ENCODE measurements at regions not wholly inside any gene's neighbourhood (a gene's known extent, or its start where the extent isn't known, plus 50 kb on each side); places are given as distances from the start of the nearest gene placed in this dataset.

GRCh38 chrX:87236830-87237440 lies 280.7 kb upstream of the KLHL4 start:
- H3K4me3 ChIP-seq (ENCODE audit: low read depth, low read length): no peak overlapping the region
- no peak overlapping the region for H3K27ac ChIP-seq (ENCODE audit: low read depth, low read length)
- H3K9me3 ChIP-seq (ENCODE audit: control insufficient read depth, insufficient read depth, low read length): no peaks in the 10 kb centered on the region
- TF ChIP-seq, protein P1, sequence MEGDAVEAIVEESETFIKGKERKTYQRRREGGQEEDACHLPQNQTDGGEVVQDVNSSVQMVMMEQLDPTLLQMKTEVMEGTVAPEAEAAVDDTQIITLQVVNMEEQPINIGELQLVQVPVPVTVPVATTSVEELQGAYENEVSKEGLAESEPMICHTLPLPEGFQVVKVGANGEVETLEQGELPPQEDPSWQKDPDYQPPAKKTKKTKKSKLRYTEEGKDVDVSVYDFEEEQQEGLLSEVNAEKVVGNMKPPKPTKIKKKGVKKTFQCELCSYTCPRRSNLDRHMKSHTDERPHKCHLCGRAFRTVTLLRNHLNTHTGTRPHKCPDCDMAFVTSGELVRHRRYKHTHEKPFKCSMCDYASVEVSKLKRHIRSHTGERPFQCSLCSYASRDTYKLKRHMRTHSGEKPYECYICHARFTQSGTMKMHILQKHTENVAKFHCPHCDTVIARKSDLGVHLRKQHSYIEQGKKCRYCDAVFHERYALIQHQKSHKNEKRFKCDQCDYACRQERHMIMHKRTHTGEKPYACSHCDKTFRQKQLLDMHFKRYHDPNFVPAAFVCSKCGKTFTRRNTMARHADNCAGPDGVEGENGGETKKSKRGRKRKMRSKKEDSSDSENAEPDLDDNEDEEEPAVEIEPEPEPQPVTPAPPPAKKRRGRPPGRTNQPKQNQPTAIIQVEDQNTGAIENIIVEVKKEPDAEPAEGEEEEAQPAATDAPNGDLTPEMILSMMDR (IDR thresholded peaks at IDR 0.05; ENCODE audit: low read depth, low read length): no peak
- ChIA-PET CTCF (no interaction called here), POLR2A (no interaction called here)
- no peak for DNase-seq (ENCODE audit: low read depth, low spot score)
- no peaks in the 10 kb centered on the region for H3K27me3 ChIP-seq (ENCODE audit: control insufficient read depth, insufficient read depth, low read length)

GRCh38 chrX:87265518-87265917 lies 252.1 kb upstream of the KLHL4 start:
- H3K27me3 ChIP-seq (ENCODE audit: control insufficient read depth, insufficient read depth, low read length): no peaks in the 10 kb centered on the region
- no peak for DNase-seq (ENCODE audit: low read depth, low spot score)
- peaks cover 5% of the 10 kb centered on the region; the same call in 1 of the 2 replicates for H3K9me3 ChIP-seq (ENCODE audit: control insufficient read depth, insufficient read depth, low read length)
- ChIA-PET CTCF (no interaction called here), POLR2A (no interaction called here)
- TF ChIP-seq, protein P1 (IDR thresholded peaks at IDR 0.05; ENCODE audit: low read depth, low read length): no peak
- H3K4me3 ChIP-seq (ENCODE audit: low read depth, low read length): no peak overlapping the region
- H3K27ac ChIP-seq (ENCODE audit: low read depth, low read length): no peak overlapping the region

GRCh38 chrX:87272491-87272890 lies 245.1 kb upstream of the KLHL4 start:
- Histone ChIP-seq H3K4me3 (ENCODE audit: low read depth, low read length) (no peak overlapping the region), H3K9me3 (ENCODE audit: control insufficient read depth, insufficient read depth, low read length) (no peaks in the 10 kb centered on the region), H3K27me3 (ENCODE audit: control insufficient read depth, insufficient read depth, low read length) (no peaks in the 10 kb centered on the region), H3K27ac (ENCODE audit: low read depth, low read length) (no peak overlapping the region)
- POLR2A ChIA-PET: no interaction called here
- TF ChIP-seq, protein P1 (IDR thresholded peaks at IDR 0.05; ENCODE audit: low read depth, low read length): no peak
- DNase-seq (ENCODE audit: low read depth, low spot score): no peak
- CTCF ChIA-PET: no interaction called here

DNA sequence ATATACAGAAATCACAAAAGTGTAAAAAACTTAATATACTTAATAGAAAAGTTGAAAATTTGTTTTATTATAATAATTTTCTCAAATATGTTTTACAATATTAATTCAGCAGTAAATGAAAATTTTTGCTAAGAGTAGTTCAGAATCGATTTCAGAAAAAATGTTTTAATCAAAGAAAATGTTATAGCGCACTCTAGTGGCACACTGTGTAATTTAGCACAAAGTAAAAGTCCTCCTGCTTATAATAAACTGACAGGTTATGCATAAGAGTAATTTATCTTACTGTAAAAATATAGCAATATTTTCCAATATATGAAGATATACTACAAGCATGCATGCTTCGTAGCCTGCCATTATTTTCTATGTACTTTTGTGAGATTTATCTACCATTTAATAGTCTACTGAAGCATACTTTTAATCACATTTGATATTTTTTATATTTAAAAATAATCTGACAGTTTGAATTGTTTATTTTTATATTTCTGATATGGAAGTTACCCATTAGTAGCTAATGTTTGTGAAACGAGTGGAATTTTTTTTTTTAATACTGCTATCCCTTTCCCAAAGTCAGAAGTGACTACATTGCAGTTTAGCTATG lies 217.9 kb upstream of the KLHL4 start:
- CTCF ChIA-PET: no interaction called here
- POLR2A ChIA-PET: no interaction called here
- TF ChIP-seq, protein P1 (IDR thresholded peaks at IDR 0.05; ENCODE audit: low read depth, low read length): peak; percentile 42
- Histone ChIP-seq H3K9me3 (ENCODE audit: control insufficient read depth, insufficient read depth, low read length) (no peaks in the 10 kb centered on the region), H3K27me3 (ENCODE audit: control insufficient read depth, insufficient read depth, low read length) (no peaks in the 10 kb centered on the region), H3K4me3 (ENCODE audit: low read depth, low read length) (no peak overlapping the region), H3K27ac (ENCODE audit: low read depth, low read length) (no peak overlapping the region)
- no peak for DNase-seq (ENCODE audit: low read depth, low spot score)

DNA sequence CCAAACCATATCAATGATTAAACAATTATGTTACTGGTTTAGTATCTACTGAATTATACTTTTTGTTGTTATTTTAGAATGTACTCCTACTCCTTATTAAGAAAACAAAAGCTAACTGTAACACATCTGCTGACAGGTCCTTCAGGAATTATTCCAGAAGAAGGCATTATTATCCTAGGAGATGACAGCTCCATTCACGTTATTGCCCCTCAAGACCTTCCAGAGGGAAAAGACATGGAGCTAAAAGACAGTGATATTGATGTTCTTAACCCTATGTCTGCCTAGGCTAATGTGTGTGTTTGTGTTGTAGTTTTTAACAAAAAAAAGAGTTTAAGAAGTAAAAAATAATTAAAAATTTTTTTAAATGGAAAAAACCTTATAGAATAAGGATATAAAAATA lies 206.8 kb upstream of the KLHL4 start:
- H3K27ac ChIP-seq (ENCODE audit: low read depth, low read length): no peak overlapping the region
- DNase-seq (ENCODE audit: low read depth, low spot score): no peak
- ChIA-PET CTCF (no interaction called here), POLR2A (no interaction called here)
- H3K27me3 ChIP-seq (ENCODE audit: control insufficient read depth, insufficient read depth, low read length): no peaks in the 10 kb centered on the region
- H3K9me3 ChIP-seq (ENCODE audit: control insufficient read depth, insufficient read depth, low read length): no peaks in the 10 kb centered on the region
- no peak overlapping the region for H3K4me3 ChIP-seq (ENCODE audit: low read depth, low read length)
- TF ChIP-seq, protein P1 (IDR thresholded peaks at IDR 0.05; ENCODE audit: low read depth, low read length): no peak

Data from AG04450 (cell line).